HG02678 (cell line): ENCODE measurements at regions not wholly inside any gene's neighbourhood (a gene's known extent, or its start where the extent isn't known, plus 50 kb on each side); places are given as distances from the start of the nearest gene placed in this dataset.

Source experiments
- ATAC-seq: cut with Tn5 transposase; IDR thresholded peaks from one replicate; pipeline ENCODE4 v1.9.1; 2021; ENCODE audit warnings: mild to moderate bottlenecking, moderate library complexity; ENCODE audit not compliant: unreplicated experiment

DNA sequence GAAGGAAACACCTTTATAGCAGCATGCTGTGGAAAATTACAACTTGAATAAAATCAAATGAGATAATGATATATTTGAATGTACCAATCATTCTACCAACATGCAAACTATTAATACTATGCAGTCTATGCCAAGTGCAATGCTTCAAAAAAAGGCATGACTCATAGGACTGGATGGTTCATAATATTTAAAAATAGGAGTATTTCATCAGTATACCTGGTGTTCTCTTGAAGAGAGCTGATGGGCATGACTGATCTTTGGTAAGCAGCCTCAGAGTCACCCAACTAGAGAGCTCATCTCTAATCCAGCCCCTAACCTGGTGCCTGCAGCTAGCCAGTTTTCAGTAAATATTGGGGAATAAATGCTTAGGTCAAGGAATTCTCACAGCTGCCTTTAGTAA is 434.7 kb upstream of the ARRDC4 start:
- no peak for ATAC-seq

DNA sequence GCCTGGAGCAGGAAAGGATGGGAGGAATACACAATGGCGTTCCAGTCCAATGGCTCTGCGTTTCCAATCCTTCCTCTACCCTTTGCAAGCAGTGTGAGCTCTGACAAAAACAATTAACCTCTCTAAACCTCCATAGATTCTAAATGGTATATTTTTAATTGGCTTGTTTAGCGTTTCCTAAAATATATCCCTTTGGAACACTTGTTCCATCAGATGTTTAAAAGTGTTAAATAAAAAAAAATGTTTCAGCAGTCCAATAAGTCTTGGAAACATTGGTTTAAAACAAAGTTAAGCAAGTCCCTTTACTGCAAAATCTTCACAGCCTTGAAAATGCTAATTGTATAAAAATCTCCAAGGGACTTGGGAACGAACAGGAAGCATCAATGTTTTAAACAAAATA is 432.3 kb upstream of the ARRDC4 start:
- ATAC-seq = no peak

DNA sequence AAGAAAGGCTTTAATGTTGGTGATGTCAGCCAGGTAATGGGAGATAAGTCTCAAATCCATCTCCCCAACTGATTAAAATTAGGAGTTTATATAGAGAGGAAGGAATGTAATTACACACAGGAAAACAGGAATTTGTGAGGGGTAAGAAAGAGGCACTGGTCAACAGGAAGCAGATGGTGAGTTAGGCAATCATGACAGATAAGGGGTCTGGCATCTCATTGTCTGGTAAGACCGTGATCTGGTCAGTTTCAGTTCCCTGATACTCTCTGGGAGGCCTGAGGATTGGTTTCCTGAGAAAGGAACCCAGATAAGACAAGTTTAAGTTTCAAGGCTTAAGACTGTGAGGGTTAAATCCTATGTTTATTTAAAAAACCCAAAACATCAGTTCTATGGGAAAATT is 414.7 kb upstream of the ARRDC4 start:
- no peak for ATAC-seq

DNA sequence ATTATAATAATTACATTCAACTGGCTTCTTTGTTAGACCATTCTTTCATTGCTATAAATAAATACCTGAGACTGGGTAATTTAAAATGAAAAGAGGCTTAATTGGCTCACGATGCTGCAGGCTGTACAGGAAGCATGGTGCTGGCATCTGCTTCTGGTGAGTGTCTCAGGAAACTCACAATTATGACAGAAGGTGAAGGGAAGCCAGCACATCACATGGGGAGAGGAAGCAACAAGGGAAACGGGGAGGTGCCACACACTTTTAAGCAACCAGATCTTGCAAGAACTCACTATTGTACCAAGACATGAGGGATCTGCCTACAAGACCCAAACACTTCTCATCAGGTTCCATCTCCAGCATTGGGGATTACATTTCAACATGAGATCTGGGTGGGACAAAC is 413.1 kb upstream of the ARRDC4 start:
- ATAC-seq = no peak

DNA sequence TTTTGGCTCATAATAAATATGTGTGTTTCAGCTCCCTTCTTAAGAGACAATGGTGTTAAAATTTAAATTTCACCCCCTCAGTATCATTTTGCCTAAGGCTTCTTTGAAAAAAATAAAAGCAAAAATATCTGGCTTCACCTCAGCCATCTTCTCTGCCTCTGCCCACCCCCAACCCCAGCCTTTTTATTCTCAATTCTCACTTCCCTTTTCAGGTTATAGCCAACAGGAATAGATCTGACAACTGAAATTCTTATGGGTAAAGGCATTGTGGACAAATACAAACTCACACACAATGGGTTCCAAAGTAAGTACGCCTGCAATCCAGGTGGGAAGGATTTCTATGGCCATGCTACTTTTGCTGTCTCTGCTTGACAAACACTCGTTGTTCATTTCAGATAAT is 399.0 kb upstream of the ARRDC4 start:
- no peak for ATAC-seq

DNA sequence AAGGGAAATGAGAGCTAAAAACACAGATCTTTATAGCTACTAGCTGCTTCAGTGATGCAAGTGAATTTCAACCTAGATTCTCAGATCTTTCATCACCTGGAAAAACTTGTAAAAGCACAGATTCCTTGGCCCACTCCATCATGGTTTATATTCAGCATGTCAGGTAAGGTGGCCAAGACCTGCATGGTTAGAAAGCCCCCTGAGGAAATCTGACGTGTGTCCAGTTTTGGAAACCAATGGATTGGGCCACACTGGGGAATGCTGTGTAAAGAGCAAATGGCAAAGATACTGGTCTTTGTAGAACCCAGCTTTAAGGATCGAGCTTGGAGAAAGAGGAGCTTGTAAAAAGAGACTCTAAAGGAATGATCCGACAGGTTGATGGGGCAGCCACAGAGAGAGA is 397.0 kb upstream of the ARRDC4 start:
- ATAC-seq = no peak

DNA sequence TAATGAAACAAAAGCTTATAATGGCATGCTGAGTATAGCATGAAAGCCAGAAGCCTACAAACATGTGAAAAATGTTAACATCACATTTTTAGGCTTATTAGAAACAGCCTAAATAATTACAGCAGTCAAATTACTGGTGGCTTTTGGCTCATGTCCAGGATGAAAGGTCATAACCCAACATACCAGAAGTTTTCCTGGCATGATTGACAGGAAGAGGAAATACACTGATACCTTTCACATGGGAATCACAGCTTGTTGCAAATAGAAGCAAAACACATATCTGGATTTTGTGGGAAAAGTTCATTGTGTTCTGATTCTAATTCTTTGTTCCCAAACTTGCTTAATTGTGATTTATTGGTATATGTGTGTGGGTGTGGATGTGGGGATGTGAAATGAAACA is 393.5 kb upstream of the ARRDC4 start:
- ATAC-seq = no peak

DNA sequence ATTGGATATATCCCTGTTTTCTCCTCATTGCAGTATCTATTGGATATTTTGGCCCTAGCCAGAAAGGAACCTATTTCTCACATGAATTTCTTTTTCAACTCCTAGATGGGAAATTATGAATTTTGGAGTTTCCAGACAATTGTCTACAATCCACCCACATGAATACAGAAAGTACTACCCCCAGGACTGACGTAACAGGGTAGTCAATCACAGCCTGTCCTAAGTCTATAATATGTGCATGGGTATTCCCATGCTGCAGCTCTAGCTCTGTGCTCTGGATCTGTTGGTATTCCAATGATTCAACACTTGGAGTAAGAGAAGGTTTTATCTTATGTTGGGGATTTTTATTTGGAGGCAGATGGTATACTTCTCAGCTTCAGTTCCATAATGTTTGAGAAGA is 393.1 kb upstream of the ARRDC4 start:
- ATAC-seq = no peak

DNA sequence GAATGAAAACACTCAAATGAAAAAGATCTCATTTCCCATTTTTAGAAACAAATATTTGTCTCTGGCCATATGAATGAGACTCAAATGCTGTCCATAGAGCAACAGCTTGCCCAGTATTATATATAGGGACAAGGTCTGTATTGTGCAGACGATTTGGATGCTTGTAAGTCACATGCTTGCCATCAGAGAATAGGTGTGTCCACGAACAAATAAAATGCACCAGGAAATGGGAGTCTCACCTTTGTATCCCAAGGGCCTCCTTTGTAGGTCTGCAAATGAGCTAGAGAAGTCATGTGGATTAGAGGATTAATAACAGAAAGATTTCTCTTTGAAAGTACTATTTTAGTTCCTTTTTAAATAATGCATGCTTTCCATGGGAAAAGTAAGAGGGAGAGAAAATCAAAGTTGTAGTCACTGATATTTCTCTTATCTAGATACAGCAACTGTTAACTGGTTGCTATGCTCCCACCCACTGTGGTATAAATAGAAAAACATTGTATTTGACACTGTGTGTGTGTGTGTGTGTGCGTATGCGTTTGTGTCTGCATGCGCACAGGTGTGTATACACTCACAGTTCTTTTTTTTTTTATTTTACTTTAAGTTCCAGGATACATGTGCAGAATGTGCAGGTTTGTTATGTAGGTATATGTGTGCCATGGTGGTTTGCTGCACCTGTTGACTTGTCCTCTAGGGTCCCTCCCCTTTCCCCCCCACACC is 383.4 kb upstream of the ARRDC4 start:
- no peak for ATAC-seq

DNA sequence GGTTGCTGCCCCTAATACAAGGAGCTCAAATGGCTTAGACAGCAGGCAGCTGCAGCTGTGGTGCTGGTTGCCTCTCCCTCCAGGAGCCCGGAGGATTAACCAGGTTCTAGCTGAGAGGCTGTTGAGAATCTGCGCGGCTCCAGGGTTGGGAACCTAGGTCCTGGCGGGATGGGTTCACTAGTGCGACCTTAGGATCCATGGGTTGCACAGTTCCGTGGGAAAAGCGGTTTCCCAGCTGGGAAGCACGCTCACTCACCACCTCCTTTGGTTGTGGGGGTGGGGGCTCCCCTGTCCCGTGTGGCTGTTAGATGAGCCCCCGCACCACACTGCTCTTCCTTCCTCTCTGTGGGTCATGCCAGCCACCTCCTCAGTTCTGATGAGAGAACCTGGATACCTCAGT is 375.1 kb upstream of the ARRDC4 start:
- ATAC-seq = no peak

DNA sequence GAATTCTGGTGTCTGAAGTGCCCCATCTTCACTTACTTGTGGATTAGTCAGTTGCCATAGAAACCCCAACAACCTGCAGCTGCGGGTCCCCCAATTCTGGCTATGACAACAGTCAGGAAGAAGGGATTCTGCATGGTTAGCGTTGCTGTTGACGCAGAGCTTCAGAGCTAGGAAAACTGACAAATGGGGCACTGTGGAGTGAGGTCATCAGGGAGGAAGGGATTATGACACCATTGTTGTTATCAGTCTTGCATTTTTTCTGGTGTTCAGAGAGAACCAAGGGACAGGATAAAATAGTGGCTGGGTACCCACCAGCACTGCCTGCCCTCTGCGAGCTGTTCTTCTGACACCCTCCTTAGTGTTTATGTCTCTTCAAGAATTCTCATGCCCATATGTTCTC is 367.7 kb upstream of the ARRDC4 start:
- no peak for ATAC-seq

DNA sequence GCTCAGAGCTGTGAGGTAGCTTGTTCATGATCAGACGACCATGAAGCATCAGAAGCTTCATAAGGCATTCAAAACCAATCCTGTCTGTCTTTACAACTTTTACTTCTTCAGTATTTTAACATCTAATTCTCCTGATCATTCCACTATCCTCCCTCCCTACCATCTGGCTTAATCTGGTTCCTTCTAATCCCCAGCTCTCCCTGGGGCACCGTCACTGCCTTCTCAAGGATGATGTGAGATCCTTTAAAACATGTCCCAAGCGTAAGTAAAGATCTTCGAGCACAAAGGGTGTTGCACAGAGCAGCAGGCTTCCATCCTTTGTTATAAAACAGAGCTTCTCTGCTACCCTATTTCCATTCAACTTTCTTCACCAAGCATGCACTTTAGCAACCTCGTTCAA is 362.7 kb upstream of the ARRDC4 start:
- ATAC-seq = no peak

DNA sequence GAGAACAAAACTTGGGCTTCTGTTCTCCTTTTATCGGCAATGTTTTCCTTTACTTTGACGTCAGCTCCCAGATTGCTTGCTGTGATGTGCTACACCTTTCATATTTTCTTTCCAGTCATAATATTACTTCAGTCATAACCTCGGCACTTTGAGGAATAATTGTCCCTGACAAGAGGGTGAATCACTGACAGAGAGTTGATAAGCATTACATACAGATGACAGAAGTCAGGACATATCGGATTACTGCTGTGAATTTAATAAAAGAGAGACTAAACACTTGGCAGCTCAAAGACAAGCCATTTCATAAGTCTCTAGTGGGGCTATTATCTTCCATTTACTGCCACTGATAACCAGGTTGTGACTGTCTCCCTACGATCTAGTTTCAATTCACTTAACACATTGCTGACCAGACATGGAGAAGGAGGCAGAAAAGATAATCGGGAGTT is 362.1 kb upstream of the ARRDC4 start:
- no peak for ATAC-seq

DNA sequence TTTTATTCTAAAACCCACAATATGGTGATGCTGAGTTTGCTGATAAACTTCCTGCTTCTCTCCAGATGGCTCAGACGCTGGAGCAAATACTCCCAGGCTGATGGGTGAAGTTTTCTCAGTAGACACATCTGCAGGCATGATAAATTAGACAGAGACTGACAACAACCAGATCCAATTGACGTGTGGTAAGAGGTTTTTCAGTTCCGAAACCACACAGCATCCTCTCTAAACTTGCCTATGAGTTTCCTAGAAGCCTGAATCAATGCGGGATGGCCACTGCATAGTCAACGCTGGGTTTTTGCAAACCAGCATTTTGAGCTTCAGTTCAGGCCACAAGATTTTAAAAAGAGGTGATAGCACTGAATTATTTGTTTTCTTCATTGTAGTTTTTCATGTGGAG is 360.3 kb upstream of the ARRDC4 start:
- ATAC-seq = no peak

DNA sequence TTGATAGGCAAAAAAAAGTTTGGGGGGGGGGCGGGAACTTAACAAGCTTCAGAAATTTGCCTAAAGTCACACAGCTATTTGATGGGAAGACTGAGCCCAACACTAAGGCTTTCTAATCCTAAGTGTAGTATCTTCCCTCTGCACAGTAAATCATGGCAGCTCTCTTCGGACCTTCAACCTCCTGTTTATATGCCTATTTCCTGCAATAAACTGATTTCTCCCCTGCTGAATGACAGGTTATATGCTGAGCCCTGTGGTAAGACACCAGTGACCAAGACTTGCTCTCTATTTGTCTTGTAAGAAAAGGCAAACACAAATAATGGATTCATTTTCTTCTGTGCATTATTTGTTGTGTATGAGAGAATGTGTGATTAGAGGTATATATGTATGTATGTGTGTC is 355.8 kb upstream of the ARRDC4 start:
- ATAC-seq = no peak

DNA sequence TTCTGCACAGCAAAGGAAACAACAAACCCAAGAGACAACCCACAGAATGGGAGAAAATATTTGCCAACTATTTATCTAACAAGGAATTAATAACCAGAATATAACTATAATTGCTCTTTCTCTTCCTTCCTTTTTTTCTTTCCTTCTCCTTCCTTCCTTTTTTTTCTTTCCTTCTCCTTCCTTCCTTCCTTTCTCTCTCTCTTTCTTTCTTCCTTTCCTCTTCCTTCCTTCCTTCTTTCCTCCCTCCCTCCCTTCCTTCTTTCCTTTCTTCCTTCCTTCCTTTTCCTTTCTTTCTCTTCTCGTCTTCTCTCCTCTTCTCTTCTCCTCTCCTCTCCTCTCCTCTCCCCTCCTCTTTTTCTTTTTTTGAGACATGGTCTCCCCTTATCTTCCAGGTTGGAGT is 345.4 kb upstream of the ARRDC4 start:
- no peak for ATAC-seq

DNA sequence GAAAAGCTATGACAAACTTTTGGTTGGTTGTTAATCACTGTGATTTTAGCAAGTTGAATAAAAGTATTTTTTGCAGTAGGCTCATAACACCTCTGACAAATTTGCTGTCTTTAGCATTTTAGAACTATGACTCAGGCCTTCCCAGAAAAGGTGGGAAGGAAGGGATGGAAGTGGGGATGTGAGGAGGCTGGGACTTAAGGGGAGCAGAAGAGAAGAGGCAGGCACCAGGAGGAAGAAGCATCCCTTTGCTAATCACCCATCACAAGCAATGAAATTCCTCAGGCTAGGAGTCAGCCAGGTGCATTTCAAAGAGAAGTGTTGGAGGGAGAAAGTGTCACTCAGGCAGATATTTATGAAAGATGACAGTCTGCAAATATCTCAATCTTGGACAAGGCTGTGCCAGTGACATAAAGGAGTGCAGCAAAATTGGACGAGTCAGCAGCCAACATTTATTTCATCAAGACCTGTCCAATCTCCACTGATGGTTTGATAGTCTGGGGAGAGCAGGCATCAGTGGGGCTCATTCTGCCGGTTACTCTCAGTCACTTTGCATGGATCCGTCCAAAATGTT is 337.3 kb upstream of the ARRDC4 start:
- ATAC-seq = no peak

DNA sequence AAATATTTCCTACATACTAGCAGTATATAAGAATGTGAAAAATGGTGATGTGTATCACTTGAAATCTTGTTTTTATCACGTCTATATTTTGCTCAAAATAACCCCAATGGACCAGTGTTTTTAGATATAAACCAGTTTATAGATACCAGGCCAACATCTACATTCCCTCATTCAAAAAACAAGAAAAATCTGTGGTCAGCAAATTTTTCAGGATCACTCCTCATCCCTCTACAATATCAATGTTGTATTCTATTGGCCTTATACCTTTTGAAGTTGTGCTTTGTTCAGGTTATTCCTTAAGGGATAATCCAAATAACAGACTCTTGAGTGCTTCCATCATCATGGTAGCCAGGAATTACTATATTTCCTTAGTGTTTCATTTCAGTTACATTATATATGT is 332.9 kb upstream of the ARRDC4 start:
- ATAC-seq = no peak

DNA sequence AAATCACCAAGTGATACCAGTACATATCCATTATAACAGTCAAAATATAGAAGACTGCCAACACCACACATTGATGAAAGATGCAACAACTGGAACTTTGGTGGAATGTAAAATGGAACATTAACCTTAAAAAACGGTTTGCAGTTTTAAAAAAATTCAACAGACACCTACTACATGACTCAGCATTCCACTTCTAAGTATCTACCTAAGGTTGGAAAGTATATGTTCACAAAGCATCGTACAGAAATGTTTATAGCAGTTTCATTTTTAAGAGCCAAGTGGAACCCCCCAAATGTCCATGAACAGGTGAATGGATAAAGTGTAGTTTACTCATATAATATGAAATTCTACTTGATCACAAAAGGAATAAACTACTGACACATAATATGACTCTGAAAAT is 314.7 kb upstream of the ARRDC4 start:
- ATAC-seq = no peak

DNA sequence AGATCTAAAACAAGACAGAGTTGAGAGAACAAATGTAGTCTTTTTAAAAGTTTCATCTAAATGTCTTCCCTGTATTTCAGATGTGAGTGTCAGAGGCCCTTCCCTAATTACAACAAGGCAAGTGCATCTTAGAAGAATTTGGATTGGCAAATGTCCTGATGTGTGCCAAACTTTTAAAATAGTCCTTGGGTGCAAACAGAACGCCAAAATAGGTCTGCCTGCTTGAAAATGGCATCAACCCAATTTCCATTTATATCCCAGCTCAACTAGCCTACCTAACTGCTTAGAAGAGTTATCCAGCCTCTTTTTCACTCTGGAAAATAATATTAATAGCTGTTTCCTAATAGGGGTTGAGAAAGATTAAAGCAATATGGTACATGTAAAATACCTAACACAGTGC is 311.8 kb upstream of the ARRDC4 start:
- no peak for ATAC-seq

DNA sequence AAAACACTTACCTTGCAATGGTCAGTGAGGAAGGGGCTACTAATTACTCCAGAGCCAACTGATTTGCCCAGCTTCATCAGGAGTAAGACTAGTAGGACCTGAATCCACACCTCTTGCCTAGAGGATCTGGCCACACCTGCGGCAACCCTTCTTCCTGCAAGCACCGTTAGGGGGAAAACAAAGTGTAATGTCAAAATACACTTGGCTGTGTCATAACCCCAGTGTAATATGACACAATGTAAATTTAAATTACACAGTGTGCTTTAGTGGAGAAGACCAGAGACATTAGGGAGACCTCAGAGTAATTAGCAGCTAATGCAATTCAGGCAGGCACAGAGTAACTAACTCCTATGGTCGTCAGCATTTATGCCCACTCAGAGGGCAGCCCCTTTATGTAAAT is 308.5 kb upstream of the ARRDC4 start:
- no peak for ATAC-seq

DNA sequence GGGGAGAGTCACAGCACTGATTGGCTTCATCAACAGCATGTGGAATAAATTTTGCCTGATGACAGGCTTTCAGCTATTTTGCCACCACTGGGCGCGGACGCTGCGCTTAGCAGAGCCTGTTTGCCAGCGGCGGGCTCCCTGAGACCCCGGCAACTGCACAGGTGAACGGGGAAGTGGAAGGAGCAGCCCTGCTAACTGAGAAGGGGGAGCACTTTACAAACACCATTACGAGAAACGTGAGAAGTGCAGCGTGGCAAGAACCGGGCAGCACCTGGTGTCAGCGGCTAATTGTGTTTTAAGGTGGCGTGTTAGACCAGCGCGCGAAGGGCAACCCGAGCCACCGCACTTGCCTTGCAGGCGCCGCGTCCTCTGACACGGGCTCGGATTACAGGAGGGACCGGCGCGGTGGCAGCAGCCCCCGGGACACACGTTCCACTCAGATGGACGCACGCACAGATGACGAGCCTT is 307.8 kb upstream of the ARRDC4 start:
- no peak for ATAC-seq

DNA sequence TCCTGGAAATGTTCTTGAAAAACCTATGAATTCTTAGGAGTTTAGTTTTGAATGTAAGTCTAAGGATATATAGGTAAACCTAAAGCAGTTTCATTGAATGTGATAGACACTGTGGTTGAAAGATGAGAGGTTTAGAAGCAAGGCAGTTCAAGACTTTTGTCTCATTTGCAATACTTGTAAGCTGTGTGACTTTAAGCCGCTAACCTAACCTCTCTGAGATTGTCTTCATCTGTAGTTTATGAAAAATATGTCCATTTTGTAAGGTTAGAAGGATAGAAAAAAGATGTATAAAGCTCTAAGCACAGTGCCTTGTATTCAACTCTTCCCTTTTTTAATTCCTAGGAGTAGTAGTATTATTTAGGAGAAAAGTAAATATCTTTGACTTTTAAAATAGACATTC is 306.6 kb upstream of the ARRDC4 start:
- ATAC-seq = no peak
